H1 (cell line): ENCODE measurements at regions not wholly inside any gene's neighbourhood (a gene's known extent, or its start where the extent isn't known, plus 50 kb on each side); places are given as distances from the start of the nearest gene placed in this dataset.

ENCODE experiments used
- GTF2F1 ChIP-seq: IDR thresholded peaks from 2 replicates; pipeline ENCODE4 v1.6.1; 2012; ENCODE audit warnings: low read depth, low read length, improper control_type of control experiment, borderline replicate concordance
- TAF1 ChIP-seq: IDR thresholded peaks from 2 replicates; pipeline ENCODE4 v1.6.1; 2011; ENCODE audit warnings: mild to moderate bottlenecking, low read depth, low read length
- TCF12 ChIP-seq: IDR thresholded peaks from 2 replicates; pipeline ENCODE4 v1.6.1; 2011; ENCODE audit warnings: low read depth, mild to moderate bottlenecking, low read length
- TF ChIP-seq, protein P1 (sequence below): fragments of 300-600 bp; sonication (generic); IDR thresholded peaks from 2 replicates; pipeline ENCODE4 v1.7.1; 2012; ENCODE audit warnings: low read length, moderate library complexity, mild to moderate bottlenecking, inconsistent platforms; ENCODE audit not compliant: insufficient replicate concordance

GRCh38 chr1:38565020-38565491 is 294.5 kb downstream of the RRAGC start (continued):
- TF ChIP-seq, protein P1, sequence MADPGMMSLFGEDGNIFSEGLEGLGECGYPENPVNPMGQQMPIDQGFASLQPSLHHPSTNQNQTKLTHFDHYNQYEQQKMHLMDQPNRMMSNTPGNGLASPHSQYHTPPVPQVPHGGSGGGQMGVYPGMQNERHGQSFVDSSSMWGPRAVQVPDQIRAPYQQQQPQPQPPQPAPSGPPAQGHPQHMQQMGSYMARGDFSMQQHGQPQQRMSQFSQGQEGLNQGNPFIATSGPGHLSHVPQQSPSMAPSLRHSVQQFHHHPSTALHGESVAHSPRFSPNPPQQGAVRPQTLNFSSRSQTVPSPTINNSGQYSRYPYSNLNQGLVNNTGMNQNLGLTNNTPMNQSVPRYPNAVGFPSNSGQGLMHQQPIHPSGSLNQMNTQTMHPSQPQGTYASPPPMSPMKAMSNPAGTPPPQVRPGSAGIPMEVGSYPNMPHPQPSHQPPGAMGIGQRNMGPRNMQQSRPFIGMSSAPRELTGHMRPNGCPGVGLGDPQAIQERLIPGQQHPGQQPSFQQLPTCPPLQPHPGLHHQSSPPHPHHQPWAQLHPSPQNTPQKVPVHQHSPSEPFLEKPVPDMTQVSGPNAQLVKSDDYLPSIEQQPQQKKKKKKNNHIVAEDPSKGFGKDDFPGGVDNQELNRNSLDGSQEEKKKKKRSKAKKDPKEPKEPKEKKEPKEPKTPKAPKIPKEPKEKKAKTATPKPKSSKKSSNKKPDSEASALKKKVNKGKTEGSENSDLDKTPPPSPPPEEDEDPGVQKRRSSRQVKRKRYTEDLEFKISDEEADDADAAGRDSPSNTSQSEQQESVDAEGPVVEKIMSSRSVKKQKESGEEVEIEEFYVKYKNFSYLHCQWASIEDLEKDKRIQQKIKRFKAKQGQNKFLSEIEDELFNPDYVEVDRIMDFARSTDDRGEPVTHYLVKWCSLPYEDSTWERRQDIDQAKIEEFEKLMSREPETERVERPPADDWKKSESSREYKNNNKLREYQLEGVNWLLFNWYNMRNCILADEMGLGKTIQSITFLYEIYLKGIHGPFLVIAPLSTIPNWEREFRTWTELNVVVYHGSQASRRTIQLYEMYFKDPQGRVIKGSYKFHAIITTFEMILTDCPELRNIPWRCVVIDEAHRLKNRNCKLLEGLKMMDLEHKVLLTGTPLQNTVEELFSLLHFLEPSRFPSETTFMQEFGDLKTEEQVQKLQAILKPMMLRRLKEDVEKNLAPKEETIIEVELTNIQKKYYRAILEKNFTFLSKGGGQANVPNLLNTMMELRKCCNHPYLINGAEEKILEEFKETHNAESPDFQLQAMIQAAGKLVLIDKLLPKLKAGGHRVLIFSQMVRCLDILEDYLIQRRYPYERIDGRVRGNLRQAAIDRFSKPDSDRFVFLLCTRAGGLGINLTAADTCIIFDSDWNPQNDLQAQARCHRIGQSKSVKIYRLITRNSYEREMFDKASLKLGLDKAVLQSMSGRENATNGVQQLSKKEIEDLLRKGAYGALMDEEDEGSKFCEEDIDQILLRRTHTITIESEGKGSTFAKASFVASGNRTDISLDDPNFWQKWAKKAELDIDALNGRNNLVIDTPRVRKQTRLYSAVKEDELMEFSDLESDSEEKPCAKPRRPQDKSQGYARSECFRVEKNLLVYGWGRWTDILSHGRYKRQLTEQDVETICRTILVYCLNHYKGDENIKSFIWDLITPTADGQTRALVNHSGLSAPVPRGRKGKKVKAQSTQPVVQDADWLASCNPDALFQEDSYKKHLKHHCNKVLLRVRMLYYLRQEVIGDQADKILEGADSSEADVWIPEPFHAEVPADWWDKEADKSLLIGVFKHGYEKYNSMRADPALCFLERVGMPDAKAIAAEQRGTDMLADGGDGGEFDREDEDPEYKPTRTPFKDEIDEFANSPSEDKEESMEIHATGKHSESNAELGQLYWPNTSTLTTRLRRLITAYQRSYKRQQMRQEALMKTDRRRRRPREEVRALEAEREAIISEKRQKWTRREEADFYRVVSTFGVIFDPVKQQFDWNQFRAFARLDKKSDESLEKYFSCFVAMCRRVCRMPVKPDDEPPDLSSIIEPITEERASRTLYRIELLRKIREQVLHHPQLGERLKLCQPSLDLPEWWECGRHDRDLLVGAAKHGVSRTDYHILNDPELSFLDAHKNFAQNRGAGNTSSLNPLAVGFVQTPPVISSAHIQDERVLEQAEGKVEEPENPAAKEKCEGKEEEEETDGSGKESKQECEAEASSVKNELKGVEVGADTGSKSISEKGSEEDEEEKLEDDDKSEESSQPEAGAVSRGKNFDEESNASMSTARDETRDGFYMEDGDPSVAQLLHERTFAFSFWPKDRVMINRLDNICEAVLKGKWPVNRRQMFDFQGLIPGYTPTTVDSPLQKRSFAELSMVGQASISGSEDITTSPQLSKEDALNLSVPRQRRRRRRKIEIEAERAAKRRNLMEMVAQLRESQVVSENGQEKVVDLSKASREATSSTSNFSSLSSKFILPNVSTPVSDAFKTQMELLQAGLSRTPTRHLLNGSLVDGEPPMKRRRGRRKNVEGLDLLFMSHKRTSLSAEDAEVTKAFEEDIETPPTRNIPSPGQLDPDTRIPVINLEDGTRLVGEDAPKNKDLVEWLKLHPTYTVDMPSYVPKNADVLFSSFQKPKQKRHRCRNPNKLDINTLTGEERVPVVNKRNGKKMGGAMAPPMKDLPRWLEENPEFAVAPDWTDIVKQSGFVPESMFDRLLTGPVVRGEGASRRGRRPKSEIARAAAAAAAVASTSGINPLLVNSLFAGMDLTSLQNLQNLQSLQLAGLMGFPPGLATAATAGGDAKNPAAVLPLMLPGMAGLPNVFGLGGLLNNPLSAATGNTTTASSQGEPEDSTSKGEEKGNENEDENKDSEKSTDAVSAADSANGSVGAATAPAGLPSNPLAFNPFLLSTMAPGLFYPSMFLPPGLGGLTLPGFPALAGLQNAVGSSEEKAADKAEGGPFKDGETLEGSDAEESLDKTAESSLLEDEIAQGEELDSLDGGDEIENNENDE, result no peak
- TF ChIP-seq TCF12, result no peak
- TF ChIP-seq GTF2F1, result no peak
- no peak for TF ChIP-seq TAF1
